OCI-LY7 (cell line): ENCODE measurements at regions not wholly inside any gene's neighbourhood (a gene's known extent, or its start where the extent isn't known, plus 50 kb on each side); places are given as distances from the start of the nearest gene placed in this dataset.
"Not testable (repeated sequence)": the region's sequence is repeated elsewhere in the genome, so short reads cannot be mapped to it uniquely, and the experiment has no call there.

Experiments
- BruUV-seq: library from RNA; stranded (reverse); fragments of 400-500 nt; replicated peaks from 2 replicates; lab custom pipeline; 2021; lab: Mats Ljungman, UMichigan
- CTCF ChIA-PET: fragments of 300-600 bp; sonication (Branson Sonifier 250); formaldehyde crosslinking; loops from one replicate; lab custom pipeline; 2022; ENCODE audit warnings: antibody characterized with exemption; ENCODE audit not compliant: unreplicated experiment; lab: Charles Lee
- POLR2A ChIA-PET: fragments of 300-600 bp; sonication (Branson Sonifier 250); formaldehyde crosslinking; loops from one replicate; lab custom pipeline; 2022; ENCODE audit warnings: antibody characterized with exemption; lab: Charles Lee
- DNase-seq: peaks from one replicate; pipeline ENCODE4 v3.0.0-alpha.2; 2015; ENCODE audit warnings: low spot score
- H2AFZ ChIP-seq: fragments of 200-600 bp; sonication (generic), shearing (Covaris generic); 2 replicates; pipeline ENCODE4 v1.6.1; 2014; ENCODE audit warnings: mild to moderate bottlenecking, antibody characterized with exemption, low read length, moderate library complexity
- H3K27ac ChIP-seq: fragments of 200-600 bp; sonication (generic); 2 replicates; pipeline ENCODE4 v1.5.1; 2014; ENCODE audit warnings: mixed run types, low read depth, mild to moderate bottlenecking, moderate library complexity, low read length, inconsistent platforms; ENCODE audit not compliant: poor library complexity, severe bottlenecking
- H3K36me3 ChIP-seq: fragments of 200-600 bp; sonication (generic); 2 replicates; pipeline ENCODE4 v1.6.1; 2014; ENCODE audit warnings: mild to moderate bottlenecking, antibody characterized with exemption, low read length, moderate library complexity, mixed read lengths; ENCODE audit not compliant: insufficient read depth
- H3K4me1 ChIP-seq: fragments of 200-600 bp; sonication (generic); 2 replicates; pipeline ENCODE4 v1.5.1; 2014; ENCODE audit warnings: mild to moderate bottlenecking, low read length; ENCODE audit not compliant: insufficient read depth, poor library complexity, severe bottlenecking
- H3K4me2 ChIP-seq: fragments of 200-600 bp; sonication (generic); 2 replicates; pipeline ENCODE4 v1.6.1; 2014; ENCODE audit warnings: mild to moderate bottlenecking, low read length
- H3K4me3 ChIP-seq: fragments of 200-600 bp; sonication (generic); 2 replicates; pipeline ENCODE4 v1.5.1; 2014; ENCODE audit warnings: mild to moderate bottlenecking, low read depth, low read length; ENCODE audit not compliant: poor library complexity, severe bottlenecking
- H3K79me2 ChIP-seq: fragments of 200-600 bp; sonication (generic); 2 replicates; pipeline ENCODE4 v1.6.1; 2016; ENCODE audit warnings: low read depth, mild to moderate bottlenecking, low read length, moderate library complexity, mixed read lengths; ENCODE audit not compliant: insufficient read depth
- H3K9me2 ChIP-seq: fragments of 200-600 bp; sonication (generic); 2 replicates; pipeline ENCODE4 v1.6.1; 2016; ENCODE audit warnings: mild to moderate bottlenecking, low read length, mixed read lengths; ENCODE audit not compliant: insufficient read depth
- H3K9me3 ChIP-seq: fragments of 200-600 bp; sonication (generic); 2 replicates; pipeline ENCODE4 v1.6.1; 2014; ENCODE audit warnings: mild to moderate bottlenecking, mixed run types, low read length, mixed read lengths
- H4K20me1 ChIP-seq: fragments of 200-600 bp; sonication (generic); 2 replicates; pipeline ENCODE4 v1.6.1; 2014; ENCODE audit warnings: mild to moderate bottlenecking, antibody characterized with exemption, low read length, moderate library complexity, mixed read lengths; ENCODE audit not compliant: insufficient read depth
- CTCF ChIP-seq: fragments of 200-600 bp; sonication (generic); conservative IDR thresholded peaks from 2 replicates; pipeline ENCODE4 v1.5.1; 2014; ENCODE audit warnings: mild to moderate bottlenecking, antibody characterized with exemption, low read length, moderate library complexity, mixed read lengths
- EZH2phosphoT487 ChIP-seq: fragments of 200-600 bp; sonication (generic); IDR thresholded peaks from 2 replicates; pipeline ENCODE4 v1.6.1; 2018; ENCODE audit warnings: low read depth, borderline replicate concordance, mild to moderate bottlenecking, mixed run types, antibody characterized with exemption, low read length, moderate library complexity, mixed read lengths
- intact Hi-C: fragments of 100-400 bp; cut with micrococcal nuclease; formaldehyde crosslinking; loops from one replicate; pipeline ENCODE4 v1.10.0; 2022; ENCODE audit not compliant: unreplicated experiment

- Histone ChIP-seq H2AFZ (no peak overlapping the region), H3K27ac (no peak overlapping the region), H3K9me2 (no peaks in the 10 kb centered on the region), H3K36me3 (no peaks in the 10 kb centered on the region), H3K79me2 (no peaks in the 10 kb centered on the region), H3K9me3 (no peaks in the 10 kb centered on the region), H3K4me3 (no peak overlapping the region), H4K20me1 (no peaks in the 10 kb centered on the region), H3K4me2 (no peak overlapping the region), H3K4me1 (no peaks in the 10 kb centered on the region)
- no TSS peak for BruUV-seq
- no peak for DNase-seq
- intact Hi-C loops, result no loop called here
- ChIA-PET POLR2A (no interaction called here), CTCF (no interaction called here)
- TF ChIP-seq EZH2phosphoT487, result no peak
- no peak for TF ChIP-seq CTCF
Measured at GRCh38 chr5:3091040-3091774, 339.7 kb upstream of the IRX2 start.

- H4K20me1 ChIP-seq, H2AFZ ChIP-seq, DNase-seq, H3K4me1 ChIP-seq, POLR2A ChIA-PET, CTCF ChIA-PET, intact Hi-C loops, H3K79me2 ChIP-seq, H3K4me3 ChIP-seq, BruUV-seq, H3K9me2 ChIP-seq, H3K27ac ChIP-seq, H3K36me3 ChIP-seq, H3K4me2 ChIP-seq, H3K9me3 ChIP-seq: not testable (repeated sequence)
Measured at GRCh38 chr5:3090305-3090704, 338.8 kb upstream of the IRX2 start.

GRCh38 chr5:3080366-3080765, 328.9 kb upstream of the IRX2 start:
- Histone ChIP-seq H3K79me2 (no peaks in the 10 kb centered on the region), H4K20me1 (no peaks in the 10 kb centered on the region), H3K4me2 (no peak overlapping the region), H3K4me3 (no peak overlapping the region), H3K4me1 (no peaks in the 10 kb centered on the region), H3K36me3 (no peaks in the 10 kb centered on the region), H3K27ac (no peak overlapping the region), H2AFZ (no peak overlapping the region), H3K9me2 (no peaks in the 10 kb centered on the region), H3K9me3 (no peaks in the 10 kb centered on the region)
- no peak for DNase-seq
- ChIA-PET CTCF (no interaction called here), POLR2A (no interaction called here)
- TF ChIP-seq EZH2phosphoT487 (no peak), CTCF (no peak)
- intact Hi-C loops, result no loop called here
- BruUV-seq, result no TSS peak
